HG02981 (cell line): ENCODE measurements at regions not wholly inside any gene's neighbourhood (a gene's known extent, or its start where the extent isn't known, plus 50 kb on each side); places are given as distances from the start of the nearest gene placed in this dataset.

ENCODE experiments used
- ATAC-seq: cut with Tn5 transposase; IDR thresholded peaks from one replicate; pipeline ENCODE4 v1.9.1; 2021; ENCODE audit warnings: mild to moderate bottlenecking, moderate library complexity; ENCODE audit not compliant: unreplicated experiment

GRCh38 chr2:196224756-196225155 is 53.4 kb upstream of the STK17B start:
- ATAC-seq = no peak

GRCh38 chr2:196225213-196225612 is 53.8 kb upstream of the STK17B start:
- no peak for ATAC-seq

- ATAC-seq = no peak
These were observed 54.8 kb upstream of the STK17B start for GRCh38 chr2:196226058-196226706.

GRCh38 chr2:196226707-196227065 is 55.3 kb upstream of the STK17B start:
- no peak for ATAC-seq

- no peak for ATAC-seq
These were observed 57.6 kb upstream of the STK17B start for GRCh38 chr2:196229013-196229412.

- ATAC-seq = no peak
These were observed 58.9 kb upstream of the STK17B start for GRCh38 chr2:196230061-196230854.

- ATAC-seq = peak; percentile 17
These were observed 61.8 kb upstream of the STK17B start for GRCh38 chr2:196233021-196233804.

- peak; percentile 74 for ATAC-seq
These were observed 62.6 kb upstream of the STK17B start for GRCh38 chr2:196233805-196234475.

- ATAC-seq = peak; percentile 30
These were observed 63.3 kb upstream of the STK17B start for GRCh38 chr2:196234672-196235071.

- ATAC-seq = no peak
These were observed 67.5 kb upstream of the STK17B start for GRCh38 chr2:196238836-196239380.

- ATAC-seq = peak; percentile 69
These were observed 68.5 kb upstream of the STK17B start for GRCh38 chr2:196239622-196240587.

GRCh38 chr2:196241175-196241574 is 69.8 kb upstream of the STK17B start:
- ATAC-seq = no peak

GRCh38 chr2:196242131-196242620 is 70.8 kb upstream of the STK17B start:
- ATAC-seq = peak; percentile 85

GRCh38 chr2:196244516-196244915 is 73.1 kb upstream of the STK17B start:
- ATAC-seq = no peak

- ATAC-seq = no peak
These were observed 73.6 kb upstream of the STK17B start for GRCh38 chr2:196244966-196245365.

GRCh38 chr2:196245378-196246140 is 74.2 kb upstream of the STK17B start:
- ATAC-seq = no peak

- no peak for ATAC-seq
These were observed 76.0 kb upstream of the STK17B start for GRCh38 chr2:196247114-196247975.

GRCh38 chr2:196247976-196248280 is 76.5 kb upstream of the STK17B start:
- ATAC-seq = no peak
